ENCODE measurements at regions not wholly inside any gene's neighbourhood (a gene's known extent, or its start where the extent isn't known, plus 50 kb on each side); places are given as distances from the start of the nearest gene placed in this dataset.

- DNase-seq (ENCODE audit: low read depth) (no peak), FAIRE-seq (no peak)
- peaks cover 5% of the 10 kb centered on the region for H3K27me3 ChIP-seq (ENCODE audit: control insufficient read depth, insufficient read depth, low read length)
- H3K36me3 ChIP-seq (ENCODE audit: control insufficient read depth, insufficient read depth, low read length) = no peaks in the 10 kb centered on the region
- TF ChIP-seq CTCF (IDR thresholded peaks at IDR 0.05; ENCODE audit: insufficient read depth, low read length, severe bottlenecking) = no peak
- H3K4me3 ChIP-seq (ENCODE audit: low read depth, low read length) = no peak overlapping the region
Measured at GRCh38 chr1:184906761-184907160, 67.5 kb downstream of the NIBAN1 start.

GRCh38 chr1:184905601-184906322, 68.5 kb downstream of the NIBAN1 start:
- peak; percentile 64 for DNase-seq (ENCODE audit: low read depth)
- Histone ChIP-seq H3K36me3 (ENCODE audit: control insufficient read depth, insufficient read depth, low read length) (no peaks in the 10 kb centered on the region), H3K4me3 (ENCODE audit: low read depth, low read length) (no peak overlapping the region), H3K27me3 (ENCODE audit: control insufficient read depth, insufficient read depth, low read length) (peaks cover 5% of the 10 kb centered on the region)
- TF ChIP-seq CTCF (IDR thresholded peaks at IDR 0.05; ENCODE audit: insufficient read depth, low read length, severe bottlenecking) = no peak
- no peak for FAIRE-seq

GRCh38 chr1:184903111-184903692, 71.1 kb downstream of the NIBAN1 start:
- FAIRE-seq (no peak), DNase-seq (ENCODE audit: low read depth) (no peak)
- no peaks in the 10 kb centered on the region for H3K36me3 ChIP-seq (ENCODE audit: control insufficient read depth, insufficient read depth, low read length)
- no peak overlapping the region for H3K4me3 ChIP-seq (ENCODE audit: low read depth, low read length)
- H3K27me3 ChIP-seq (ENCODE audit: control insufficient read depth, insufficient read depth, low read length) = peaks cover 5% of the 10 kb centered on the region
- TF ChIP-seq CTCF (IDR thresholded peaks at IDR 0.05; ENCODE audit: insufficient read depth, low read length, severe bottlenecking) = no peak

- TF ChIP-seq CTCF (IDR thresholded peaks at IDR 0.05; ENCODE audit: insufficient read depth, low read length, severe bottlenecking) = no peak
Measured at GRCh38 chr1:184900507-184900906, 73.8 kb downstream of the NIBAN1 start.

GRCh38 chr1:184896000-184896399, 78.3 kb downstream of the NIBAN1 start:
- peaks cover 1% of the 10 kb centered on the region for H3K36me3 ChIP-seq (ENCODE audit: control insufficient read depth, insufficient read depth, low read length)
- no peak overlapping the region for H3K4me3 ChIP-seq (ENCODE audit: low read depth, low read length)
- no peak for TF ChIP-seq CTCF (IDR thresholded peaks at IDR 0.05; ENCODE audit: insufficient read depth, low read length, severe bottlenecking)
- FAIRE-seq (no peak), DNase-seq (ENCODE audit: low read depth) (no peak)
- H3K27me3 ChIP-seq (ENCODE audit: control insufficient read depth, insufficient read depth, low read length) = no peaks in the 10 kb centered on the region

More at GRCh38 chr1:184900507-184900906, 73.8 kb downstream of the NIBAN1 start:
- Histone ChIP-seq H3K4me3 (ENCODE audit: low read depth, low read length) (no peak overlapping the region), H3K36me3 (ENCODE audit: control insufficient read depth, insufficient read depth, low read length) (no peaks in the 10 kb centered on the region), H3K27me3 (ENCODE audit: control insufficient read depth, insufficient read depth, low read length) (peaks cover 3% of the 10 kb centered on the region)
- FAIRE-seq = no peak
- no peak for DNase-seq (ENCODE audit: low read depth)

Data from bronchial epithelial cell (primary cell).